Adrenal gland (tissue), 5 donors: ENCODE measurements at regions not wholly inside any gene's neighbourhood (a gene's known extent, or its start where the extent isn't known, plus 50 kb on each side); places are given as distances from the start of the nearest gene placed in this dataset.

Source experiments
- POLR2A ChIP-seq, 2 donors: fragments of 450-650 bp; IDR thresholded peaks; one replicate each; pipeline ENCODE4 v1.6.1; 2017; ENCODE audit warnings: antibody characterized with exemption in 2 of 2, mild to moderate bottlenecking in 2 of 2, moderate library complexity in 1 of 2
- TF ChIP-seq, protein P1 (sequence below), 6 experiments: fragments of 450-650 bp in 4 of 6; fragments of 200-600 bp in 2 of 6; sonication (generic) in 1 of 6; IDR thresholded peaks; 1 replicate in 5 of 6; 2 replicates in 1 of 6; pipeline versions ENCODE4 v1.5.1 to v1.8.0; 2016 to 2021; ENCODE audit warnings: antibody characterized with exemption in 6 of 6, mild to moderate bottlenecking in 2 of 6, moderate library complexity in 1 of 6
- donor health status: DM: no; HTN: no; CAD: no.

GRCh38 chr10:10892290-10892875, 125.3 kb upstream of the CELF2 start:
- no peak for TF ChIP-seq POLR2A (IDR thresholded peaks at IDR 0.05)
- TF ChIP-seq, protein P1, sequence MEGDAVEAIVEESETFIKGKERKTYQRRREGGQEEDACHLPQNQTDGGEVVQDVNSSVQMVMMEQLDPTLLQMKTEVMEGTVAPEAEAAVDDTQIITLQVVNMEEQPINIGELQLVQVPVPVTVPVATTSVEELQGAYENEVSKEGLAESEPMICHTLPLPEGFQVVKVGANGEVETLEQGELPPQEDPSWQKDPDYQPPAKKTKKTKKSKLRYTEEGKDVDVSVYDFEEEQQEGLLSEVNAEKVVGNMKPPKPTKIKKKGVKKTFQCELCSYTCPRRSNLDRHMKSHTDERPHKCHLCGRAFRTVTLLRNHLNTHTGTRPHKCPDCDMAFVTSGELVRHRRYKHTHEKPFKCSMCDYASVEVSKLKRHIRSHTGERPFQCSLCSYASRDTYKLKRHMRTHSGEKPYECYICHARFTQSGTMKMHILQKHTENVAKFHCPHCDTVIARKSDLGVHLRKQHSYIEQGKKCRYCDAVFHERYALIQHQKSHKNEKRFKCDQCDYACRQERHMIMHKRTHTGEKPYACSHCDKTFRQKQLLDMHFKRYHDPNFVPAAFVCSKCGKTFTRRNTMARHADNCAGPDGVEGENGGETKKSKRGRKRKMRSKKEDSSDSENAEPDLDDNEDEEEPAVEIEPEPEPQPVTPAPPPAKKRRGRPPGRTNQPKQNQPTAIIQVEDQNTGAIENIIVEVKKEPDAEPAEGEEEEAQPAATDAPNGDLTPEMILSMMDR (IDR thresholded peaks at IDR 0.05): no peak
